ENCODE measurements at regions not wholly inside any gene's neighbourhood (a gene's known extent, or its start where the extent isn't known, plus 50 kb on each side); places are given as distances from the start of the nearest gene placed in this dataset.
"Not testable (repeated sequence)": the region's sequence is repeated elsewhere in the genome, so short reads cannot be mapped to it uniquely, and the experiment has no call there.

GRCh38 chr21:15119486-15119885 is 54.7 kb upstream of the NRIP1 start:
- 94% methylated on average over 3 of the region's 3 CpGs for WGBS
- Histone ChIP-seq H3K36me3 (ENCODE audit: control insufficient read depth in 2 of 2, insufficient read depth in 2 of 2, low read length in 1 of 2) (no peaks in the 10 kb centered on the region), H3K27ac (ENCODE audit: low read depth in 1 of 2, low read length in 1 of 2) (no peak overlapping the region), H3K4me1 (ENCODE audit: control insufficient read depth in 2 of 2, insufficient read depth in 2 of 2, low read length in 2 of 2) (no peaks in the 10 kb centered on the region), H3K4me3 (ENCODE audit: low read length in 2 of 2) (no peak overlapping the region), H3K9me3 (ENCODE audit: control insufficient read depth in 2 of 2, insufficient read depth in 1 of 2, low read length in 1 of 2) (no peaks in the 10 kb centered on the region), H3K27me3 (ENCODE audit: control insufficient read depth in 2 of 2, insufficient read depth in 1 of 2, low read length in 1 of 2) (no peaks in the 10 kb centered on the region)
- no peak for DNase-seq (ENCODE audit: low read depth in 6 of 9, low spot score in 9 of 9)

GRCh38 chr21:15121097-15121654 is 56.4 kb upstream of the NRIP1 start:
- Histone ChIP-seq H3K4me3 (ENCODE audit: low read length in 2 of 2) (no peak overlapping the region), H3K36me3 (ENCODE audit: control insufficient read depth in 2 of 2, insufficient read depth in 2 of 2, low read length in 1 of 2) (no peaks in the 10 kb centered on the region), H3K9me3 (ENCODE audit: control insufficient read depth in 2 of 2, insufficient read depth in 1 of 2, low read length in 1 of 2) (no peaks in the 10 kb centered on the region), H3K27ac (ENCODE audit: low read depth in 1 of 2, low read length in 1 of 2) (peak overlapping the region in 1 of 2 donors; percentile 15), H3K4me1 (ENCODE audit: control insufficient read depth in 2 of 2, insufficient read depth in 2 of 2, low read length in 2 of 2) (no peaks in the 10 kb centered on the region), H3K27me3 (ENCODE audit: control insufficient read depth in 2 of 2, insufficient read depth in 1 of 2, low read length in 1 of 2) (no peaks in the 10 kb centered on the region)
- DNase-seq (ENCODE audit: low read depth in 6 of 9, low spot score in 9 of 9): no peak
- 96% methylated on average over 5 of the region's 5 CpGs for WGBS

- WGBS: 95% methylated on average over 3 of the region's 3 CpGs
- Histone ChIP-seq H3K27me3 (ENCODE audit: control insufficient read depth in 2 of 2, insufficient read depth in 1 of 2, low read length in 1 of 2) (no peaks in the 10 kb centered on the region), H3K4me1 (ENCODE audit: control insufficient read depth in 2 of 2, insufficient read depth in 2 of 2, low read length in 2 of 2) (no peaks in the 10 kb centered on the region), H3K4me3 (ENCODE audit: low read length in 2 of 2) (no peak overlapping the region), H3K9me3 (ENCODE audit: control insufficient read depth in 2 of 2, insufficient read depth in 1 of 2, low read length in 1 of 2) (no peaks in the 10 kb centered on the region), H3K36me3 (ENCODE audit: control insufficient read depth in 2 of 2, insufficient read depth in 2 of 2, low read length in 1 of 2) (no peaks in the 10 kb centered on the region), H3K27ac (ENCODE audit: low read depth in 1 of 2, low read length in 1 of 2) (peak overlapping the region in 1 of 2 donors; percentile 15)
- no peak for DNase-seq (ENCODE audit: low read depth in 6 of 9, low spot score in 9 of 9)
Measured at GRCh38 chr21:15121655-15122120, 56.9 kb upstream of the NRIP1 start.

- DNase-seq (ENCODE audit: low read depth in 6 of 9, low spot score in 9 of 9): no peak
- no peaks in the 10 kb centered on the region for H3K27me3 ChIP-seq (ENCODE audit: control insufficient read depth in 2 of 2, insufficient read depth in 1 of 2, low read length in 1 of 2)
- H3K36me3 ChIP-seq (ENCODE audit: control insufficient read depth in 2 of 2, insufficient read depth in 2 of 2, low read length in 1 of 2): no peaks in the 10 kb centered on the region
- H3K4me3 ChIP-seq (ENCODE audit: low read length in 2 of 2): no peak overlapping the region
- H3K9me3 ChIP-seq (ENCODE audit: control insufficient read depth in 2 of 2, insufficient read depth in 1 of 2, low read length in 1 of 2): no peaks in the 10 kb centered on the region
- 60% methylated on average over 4 of the region's 4 CpGs for WGBS
- no peaks in the 10 kb centered on the region for H3K4me1 ChIP-seq (ENCODE audit: control insufficient read depth in 2 of 2, insufficient read depth in 2 of 2, low read length in 2 of 2)
- H3K27ac ChIP-seq (ENCODE audit: low read depth in 1 of 2, low read length in 1 of 2): no peak overlapping the region
Measured at GRCh38 chr21:15122241-15122640, 57.4 kb upstream of the NRIP1 start.

- H3K9me3 ChIP-seq (ENCODE audit: control insufficient read depth in 2 of 2, insufficient read depth in 1 of 2, low read length in 1 of 2): no peaks in the 10 kb centered on the region
- H3K4me1 ChIP-seq (ENCODE audit: control insufficient read depth in 2 of 2, insufficient read depth in 2 of 2, low read length in 2 of 2): no peaks in the 10 kb centered on the region
- H3K27ac ChIP-seq (ENCODE audit: low read depth in 1 of 2, low read length in 1 of 2): no peak overlapping the region
- 97% methylated on average over 3 of the region's 3 CpGs for WGBS
- DNase-seq (ENCODE audit: low read depth in 6 of 9, low spot score in 9 of 9): no peak
- H3K27me3 ChIP-seq (ENCODE audit: control insufficient read depth in 2 of 2, insufficient read depth in 1 of 2, low read length in 1 of 2): no peaks in the 10 kb centered on the region
- H3K4me3 ChIP-seq (ENCODE audit: low read length in 2 of 2): no peak overlapping the region
- H3K36me3 ChIP-seq (ENCODE audit: control insufficient read depth in 2 of 2, insufficient read depth in 2 of 2, low read length in 1 of 2): no peaks in the 10 kb centered on the region
Measured at GRCh38 chr21:15124731-15125130, 59.9 kb upstream of the NRIP1 start.

GRCh38 chr21:15126948-15127347 is 62.1 kb upstream of the NRIP1 start:
- WGBS: 72% methylated on average over 3 of the region's 3 CpGs
- Histone ChIP-seq H3K36me3 (ENCODE audit: control insufficient read depth in 2 of 2, insufficient read depth in 2 of 2, low read length in 1 of 2) (no peaks in the 10 kb centered on the region), H3K27me3 (ENCODE audit: control insufficient read depth in 2 of 2, insufficient read depth in 1 of 2, low read length in 1 of 2) (no peaks in the 10 kb centered on the region), H3K4me3 (ENCODE audit: low read length in 2 of 2) (no peak overlapping the region), H3K27ac (ENCODE audit: low read depth in 1 of 2, low read length in 1 of 2) (no peak overlapping the region), H3K4me1 (ENCODE audit: control insufficient read depth in 2 of 2, insufficient read depth in 2 of 2, low read length in 2 of 2) (no peaks in the 10 kb centered on the region), H3K9me3 (ENCODE audit: control insufficient read depth in 2 of 2, insufficient read depth in 1 of 2, low read length in 1 of 2) (no peaks in the 10 kb centered on the region)
- no peak for DNase-seq (ENCODE audit: low read depth in 6 of 9, low spot score in 9 of 9)

- Histone ChIP-seq H3K4me3 (ENCODE audit: low read length in 2 of 2) (no peak overlapping the region), H3K27me3 (ENCODE audit: control insufficient read depth in 2 of 2, insufficient read depth in 1 of 2, low read length in 1 of 2) (no peaks in the 10 kb centered on the region), H3K9me3 (ENCODE audit: control insufficient read depth in 2 of 2, insufficient read depth in 1 of 2, low read length in 1 of 2) (no peaks in the 10 kb centered on the region), H3K36me3 (ENCODE audit: control insufficient read depth in 2 of 2, insufficient read depth in 2 of 2, low read length in 1 of 2) (no peaks in the 10 kb centered on the region), H3K27ac (ENCODE audit: low read depth in 1 of 2, low read length in 1 of 2) (no peak overlapping the region), H3K4me1 (ENCODE audit: control insufficient read depth in 2 of 2, insufficient read depth in 2 of 2, low read length in 2 of 2) (no peaks in the 10 kb centered on the region)
- no peak for DNase-seq (ENCODE audit: low read depth in 6 of 9, low spot score in 9 of 9)
Measured at GRCh38 chr21:15127437-15127836, 62.6 kb upstream of the NRIP1 start.

GRCh38 chr21:15128267-15128666 is 63.5 kb upstream of the NRIP1 start:
- no peak for DNase-seq (ENCODE audit: low read depth in 6 of 9, low spot score in 9 of 9)
- Histone ChIP-seq H3K27ac (ENCODE audit: low read depth in 1 of 2, low read length in 1 of 2) (no peak overlapping the region), H3K36me3 (ENCODE audit: control insufficient read depth in 2 of 2, insufficient read depth in 2 of 2, low read length in 1 of 2) (no peaks in the 10 kb centered on the region), H3K4me3 (ENCODE audit: low read length in 2 of 2) (no peak overlapping the region), H3K27me3 (ENCODE audit: control insufficient read depth in 2 of 2, insufficient read depth in 1 of 2, low read length in 1 of 2) (no peaks in the 10 kb centered on the region), H3K4me1 (ENCODE audit: control insufficient read depth in 2 of 2, insufficient read depth in 2 of 2, low read length in 2 of 2) (no peaks in the 10 kb centered on the region), H3K9me3 (ENCODE audit: control insufficient read depth in 2 of 2, insufficient read depth in 1 of 2, low read length in 1 of 2) (no peaks in the 10 kb centered on the region)
- 96% methylated on average over 1 of the region's 1 CpG for WGBS

GRCh38 chr21:15128714-15129113 is 63.9 kb upstream of the NRIP1 start:
- H3K36me3 ChIP-seq (ENCODE audit: control insufficient read depth in 2 of 2, insufficient read depth in 2 of 2, low read length in 1 of 2); H3K4me3 ChIP-seq (ENCODE audit: low read length in 2 of 2): not testable (repeated sequence)

GRCh38 chr21:15130326-15130725 is 65.5 kb upstream of the NRIP1 start:
- H3K4me3 ChIP-seq (ENCODE audit: low read length in 2 of 2): no peak overlapping the region
- no peaks in the 10 kb centered on the region for H3K27me3 ChIP-seq (ENCODE audit: control insufficient read depth in 2 of 2, insufficient read depth in 1 of 2, low read length in 1 of 2)
- H3K4me1 ChIP-seq (ENCODE audit: control insufficient read depth in 2 of 2, insufficient read depth in 2 of 2, low read length in 2 of 2): no peaks in the 10 kb centered on the region
- WGBS: 78% methylated on average over 6 of the region's 6 CpGs
- no peaks in the 10 kb centered on the region for H3K9me3 ChIP-seq (ENCODE audit: control insufficient read depth in 2 of 2, insufficient read depth in 1 of 2, low read length in 1 of 2)
- no peak for DNase-seq (ENCODE audit: low read depth in 6 of 9, low spot score in 9 of 9)
- H3K27ac ChIP-seq (ENCODE audit: low read depth in 1 of 2, low read length in 1 of 2): no peak overlapping the region
- H3K36me3 ChIP-seq (ENCODE audit: control insufficient read depth in 2 of 2, insufficient read depth in 2 of 2, low read length in 1 of 2): no peaks in the 10 kb centered on the region

More at GRCh38 chr21:15128714-15129113, 63.9 kb upstream of the NRIP1 start:
- not testable (repeated sequence) for H3K4me1 ChIP-seq (ENCODE audit: control insufficient read depth in 2 of 2, insufficient read depth in 2 of 2, low read length in 2 of 2); DNase-seq (ENCODE audit: low read depth in 6 of 9, low spot score in 9 of 9); H3K9me3 ChIP-seq (ENCODE audit: control insufficient read depth in 2 of 2, insufficient read depth in 1 of 2, low read length in 1 of 2); H3K27ac ChIP-seq (ENCODE audit: low read depth in 1 of 2, low read length in 1 of 2); H3K27me3 ChIP-seq (ENCODE audit: control insufficient read depth in 2 of 2, insufficient read depth in 1 of 2, low read length in 1 of 2)

Measured in thymus (tissue), 11 donors.